Endothelial cell of umbilical vein (primary cell): ENCODE measurements at regions not wholly inside any gene's neighbourhood (a gene's known extent, or its start where the extent isn't known, plus 50 kb on each side); places are given as distances from the start of the nearest gene placed in this dataset.

ENCODE experiments used
- BruUV-seq: library from RNA; stranded (reverse); fragments of 400-500 nt; replicated peaks from 2 replicates; lab custom pipeline; 2021; lab: Mats Ljungman, UMichigan
- CTCF ChIA-PET: fragments of 300-600, 350-600 bp; sonication (Branson Sonifier 250); formaldehyde crosslinking; loops from one replicate; lab custom pipeline; 2021; ENCODE audit warnings: antibody characterized with exemption, inconsistent platforms; lab: Charles Lee
- POLR2A ChIA-PET: fragments of 300-600, 350-600 bp; sonication (Branson Sonifier 250); formaldehyde crosslinking; loops from one replicate; lab custom pipeline; 2021; ENCODE audit warnings: antibody characterized with exemption, inconsistent platforms; lab: Charles Lee
- DNase-seq: peaks from one replicate; pipeline ENCODE4 v3.0.0-alpha.2; 2011; ENCODE audit warnings: low read depth, low spot score
- FAIRE-seq: peaks from 2 replicates; lab custom pipeline; 2011; peaks lifted over from hg19 to GRCh38; lab: Jason Lieb, UNC
- H2AFZ ChIP-seq: 2 replicates; pipeline ENCODE4 v1.6.0; 2012; ENCODE audit warnings: low read depth, low read length, control low read depth, inconsistent platforms
- H3K27ac ChIP-seq: 2 replicates; pipeline ENCODE4 v1.5.1; 2011; ENCODE audit warnings: low read depth, mild to moderate bottlenecking, control low read depth, low read length, moderate library complexity; ENCODE audit not compliant: insufficient read depth
- H3K27me3 ChIP-seq, 2 experiments: 2 replicates each; pipeline versions ENCODE4 v1.6.0 to v1.6.1; 2011; ENCODE audit warnings: low read length in 2 of 2, mixed read lengths in 1 of 2; ENCODE audit not compliant: control insufficient read depth in 2 of 2, insufficient read depth in 2 of 2
- H3K36me3 ChIP-seq, 2 experiments: 2 replicates in 1 of 2; 3 replicates in 1 of 2; pipeline ENCODE4 v1.5.1; 2011; ENCODE audit warnings: low read length in 2 of 2, mild to moderate bottlenecking in 1 of 2, moderate library complexity in 1 of 2; ENCODE audit not compliant: control insufficient read depth in 2 of 2, insufficient read depth in 2 of 2; ENCODE audit errors: extremely low read depth in 1 of 2
- H3K4me1 ChIP-seq: 3 replicates; pipeline ENCODE4 v1.5.1; 2011; ENCODE audit warnings: mild to moderate bottlenecking, low read length; ENCODE audit not compliant: control insufficient read depth, insufficient read depth; ENCODE audit errors: extremely low read depth
- H3K4me2 ChIP-seq: 2 replicates; pipeline ENCODE4 v1.6.1; 2011; ENCODE audit warnings: low read length, control low read depth, mixed read lengths; ENCODE audit not compliant: insufficient read depth
- H3K4me3 ChIP-seq, 3 experiments: fragments of 200-600 bp in 1 of 3; sonication (generic), shearing (Covaris generic) in 1 of 3; replicated peaks in 1 of 3; 2 replicates each; pipeline ENCODE4 v1.5.1; 2011 to 2016; ENCODE audit warnings: control low read depth in 3 of 3, low read length in 3 of 3, mild to moderate bottlenecking in 2 of 3, inconsistent platforms in 1 of 3, low read depth in 1 of 3, moderate library complexity in 1 of 3; ENCODE audit not compliant: insufficient read depth in 1 of 3
- H3K79me2 ChIP-seq: 2 replicates; pipeline ENCODE4 v1.6.0; 2012; ENCODE audit warnings: low read length, inconsistent platforms; ENCODE audit not compliant: control insufficient read depth, insufficient read depth
- H3K9ac ChIP-seq: replicated peaks from 2 replicates; pipeline ENCODE3; 2011; ENCODE audit warnings: low read length, control low read depth; ENCODE audit not compliant: insufficient read depth; ENCODE audit errors: extremely low read depth
- H3K9me1 ChIP-seq: replicated peaks from 3 replicates; pipeline ENCODE4 v1.6.0; 2011; ENCODE audit warnings: mild to moderate bottlenecking, low read length; ENCODE audit not compliant: control insufficient read depth, insufficient read depth; ENCODE audit errors: extremely low read depth
- H3K9me3 ChIP-seq: replicated peaks from 2 replicates; pipeline ENCODE4 v1.5.1; 2012; ENCODE audit warnings: low read length, inconsistent platforms; ENCODE audit not compliant: control insufficient read depth, insufficient read depth
- H4K20me1 ChIP-seq: replicated peaks from 2 replicates; pipeline ENCODE3; 2011; ENCODE audit warnings: mild to moderate bottlenecking, low read length; ENCODE audit not compliant: control insufficient read depth, insufficient read depth; ENCODE audit errors: extremely low read depth
- EZH2 ChIP-seq: IDR thresholded peaks from 2 replicates; pipeline ENCODE4 v1.6.1; 2012; ENCODE audit warnings: borderline replicate concordance, low read depth, mild to moderate bottlenecking, moderate library complexity, low read length, inconsistent platforms; ENCODE audit not compliant: severe bottlenecking
- FOS ChIP-seq: IDR thresholded peaks from 2 replicates; pipeline ENCODE4 v1.6.1; 2011; ENCODE audit warnings: mild to moderate bottlenecking, low read length, moderate library complexity, borderline replicate concordance; ENCODE audit not compliant: insufficient read depth
- GATA2 ChIP-seq: IDR thresholded peaks from 2 replicates; pipeline ENCODE4 v1.7.0; 2011; ENCODE audit warnings: low read depth, mild to moderate bottlenecking, moderate library complexity, mixed read lengths, low read length; ENCODE audit not compliant: insufficient read length, insufficient read depth
- JUN ChIP-seq: IDR thresholded peaks from 2 replicates; pipeline ENCODE4 v1.6.1; 2011; ENCODE audit warnings: borderline replicate concordance, low read depth; ENCODE audit not compliant: insufficient read length, insufficient read depth
- MYC ChIP-seq: IDR thresholded peaks from one replicate; pipeline ENCODE4 v1.6.1; 2011; ENCODE audit warnings: mild to moderate bottlenecking, low read depth, low read length
- POLR2A ChIP-seq: IDR thresholded peaks from 2 replicates; pipeline ENCODE4 v1.6.1; 2012; ENCODE audit warnings: low read depth, mild to moderate bottlenecking, control low read depth, low read length
- POLR2AphosphoS5 ChIP-seq: IDR thresholded peaks from 2 replicates; pipeline ENCODE4 v1.6.1; 2012; ENCODE audit warnings: low read depth, mild to moderate bottlenecking, control low read depth, low read length, moderate library complexity; ENCODE audit not compliant: insufficient read depth
- dilution Hi-C: fragments of 300-500 bp; cut with MboI; formaldehyde crosslinking; loops from one replicate; pipeline ENCODE4 v1.15.0; 2019; ENCODE audit warnings: low sequenced_read_pairs; ENCODE audit not compliant: extremely low pct_ligation_motif_present
- intact Hi-C: fragments of 100-400 bp; cut with micrococcal nuclease; formaldehyde crosslinking; loops from one replicate; pipeline ENCODE4 v1.10.0; 2022
- TF ChIP-seq, protein P1 (sequence below): IDR thresholded peaks from 2 replicates; pipeline ENCODE4 v1.6.1; 2011; ENCODE audit not compliant: insufficient read depth, insufficient read length
- TF ChIP-seq, protein P2 (sequence below), 2 donors: IDR thresholded peaks; 1 replicate in 1 of 2; 2 replicates in 1 of 2; pipeline ENCODE4 v1.5.1; 2011; ENCODE audit warnings: low read length in 2 of 2, mild to moderate bottlenecking in 2 of 2, moderate library complexity in 2 of 2, control low read depth in 1 of 2, inconsistent platforms in 1 of 2, low read depth in 1 of 2; ENCODE audit not compliant: insufficient read depth in 1 of 2; ENCODE audit errors: extremely low read depth in 1 of 2

DNA sequence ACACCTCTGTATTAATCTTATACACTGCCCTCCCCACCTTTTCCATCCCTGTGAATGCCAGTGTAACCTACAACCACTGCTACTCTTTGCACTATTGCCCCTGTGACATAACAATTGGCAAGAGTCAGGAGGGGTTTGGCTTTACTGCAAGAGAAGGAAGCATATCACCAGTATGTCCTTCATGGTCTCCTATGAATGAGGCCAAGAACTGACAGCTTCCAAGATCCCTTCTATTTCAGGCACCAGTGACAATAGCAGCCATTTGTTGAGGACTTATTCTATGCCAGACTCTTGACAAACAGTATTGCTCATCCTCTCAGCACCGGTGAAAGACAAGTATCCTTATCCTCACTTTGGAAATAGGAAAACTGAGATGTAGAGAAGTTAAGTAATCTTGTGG lies 363.9 kb downstream of the MID1IP1 start:
- BruUV-seq, result no TSS peak
- Histone ChIP-seq H3K9ac (no peak overlapping the region), H3K27me3 (peaks cover 8 to 10% of the 10 kb centered on the region in 2 experiments), H3K9me1 (no peaks in the 10 kb centered on the region), H2AFZ (no peak overlapping the region), H3K36me3 (no peaks in the 10 kb centered on the region), H3K9me3 (no peaks in the 10 kb centered on the region), H3K4me3 (no peak overlapping the region), H3K27ac (no peak overlapping the region), H3K4me1 (no peaks in the 10 kb centered on the region), H3K4me2 (no peak overlapping the region), H4K20me1 (no peaks in the 10 kb centered on the region), H3K79me2 (no peaks in the 10 kb centered on the region)
- TF ChIP-seq GATA2 (no peak), JUN (no peak), POLR2A (no peak), EZH2 (no peak), POLR2AphosphoS5 (no peak), MYC (no peak), FOS (no peak)
- TF ChIP-seq, protein P1, sequence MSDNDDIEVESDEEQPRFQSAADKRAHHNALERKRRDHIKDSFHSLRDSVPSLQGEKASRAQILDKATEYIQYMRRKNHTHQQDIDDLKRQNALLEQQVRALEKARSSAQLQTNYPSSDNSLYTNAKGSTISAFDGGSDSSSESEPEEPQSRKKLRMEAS, result no peak
- TF ChIP-seq, protein P2, sequence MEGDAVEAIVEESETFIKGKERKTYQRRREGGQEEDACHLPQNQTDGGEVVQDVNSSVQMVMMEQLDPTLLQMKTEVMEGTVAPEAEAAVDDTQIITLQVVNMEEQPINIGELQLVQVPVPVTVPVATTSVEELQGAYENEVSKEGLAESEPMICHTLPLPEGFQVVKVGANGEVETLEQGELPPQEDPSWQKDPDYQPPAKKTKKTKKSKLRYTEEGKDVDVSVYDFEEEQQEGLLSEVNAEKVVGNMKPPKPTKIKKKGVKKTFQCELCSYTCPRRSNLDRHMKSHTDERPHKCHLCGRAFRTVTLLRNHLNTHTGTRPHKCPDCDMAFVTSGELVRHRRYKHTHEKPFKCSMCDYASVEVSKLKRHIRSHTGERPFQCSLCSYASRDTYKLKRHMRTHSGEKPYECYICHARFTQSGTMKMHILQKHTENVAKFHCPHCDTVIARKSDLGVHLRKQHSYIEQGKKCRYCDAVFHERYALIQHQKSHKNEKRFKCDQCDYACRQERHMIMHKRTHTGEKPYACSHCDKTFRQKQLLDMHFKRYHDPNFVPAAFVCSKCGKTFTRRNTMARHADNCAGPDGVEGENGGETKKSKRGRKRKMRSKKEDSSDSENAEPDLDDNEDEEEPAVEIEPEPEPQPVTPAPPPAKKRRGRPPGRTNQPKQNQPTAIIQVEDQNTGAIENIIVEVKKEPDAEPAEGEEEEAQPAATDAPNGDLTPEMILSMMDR (IDR thresholded peaks at IDR 0.05; ENCODE audit: extremely low read depth in 1 of 2, insufficient read depth in 1 of 2, low read depth in 1 of 2, low read length in 2 of 2), result no peak
- FAIRE-seq (no peak), DNase-seq (no peak)
- intact Hi-C loops, result no loop called here
- ChIA-PET CTCF (no interaction called here), POLR2A (no interaction called here)
- dilution Hi-C loops, result no loop called here
